ENCODE measurements at regions not wholly inside any gene's neighbourhood (a gene's known extent, or its start where the extent isn't known, plus 50 kb on each side); places are given as distances from the start of the nearest gene placed in this dataset.

GRCh38 chr5:125348936-125349831, 602.7 kb upstream of the ZNF608 start:
- TF ChIP-seq, protein P1, sequence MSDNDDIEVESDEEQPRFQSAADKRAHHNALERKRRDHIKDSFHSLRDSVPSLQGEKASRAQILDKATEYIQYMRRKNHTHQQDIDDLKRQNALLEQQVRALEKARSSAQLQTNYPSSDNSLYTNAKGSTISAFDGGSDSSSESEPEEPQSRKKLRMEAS (IDR thresholded peaks at IDR 0.05): no peak
- TF ChIP-seq CREB1 (IDR thresholded peaks at IDR 0.05; ENCODE audit: low read depth) (no peak), TEAD4 (IDR thresholded peaks at IDR 0.05) (no peak), RAD21 (IDR thresholded peaks at IDR 0.05; ENCODE audit: low read depth) (no peak), FOXM1 (IDR thresholded peaks at IDR 0.05; ENCODE audit: borderline replicate concordance, low read depth) (no peak), NFIC (IDR thresholded peaks at IDR 0.05) (no peak), EP300 (IDR thresholded peaks at IDR 0.05; ENCODE audit: borderline replicate concordance) (no peak), CEBPB (IDR thresholded peaks at IDR 0.05) (no peak), TAF1 (IDR thresholded peaks at IDR 0.05; ENCODE audit: low read depth) (no peak), YY1 (IDR thresholded peaks at IDR 0.05; ENCODE audit: low read depth) (no peak), TCF12 (IDR thresholded peaks at IDR 0.05; ENCODE audit: low read depth) (no peak)
- TF ChIP-seq, protein P2, sequence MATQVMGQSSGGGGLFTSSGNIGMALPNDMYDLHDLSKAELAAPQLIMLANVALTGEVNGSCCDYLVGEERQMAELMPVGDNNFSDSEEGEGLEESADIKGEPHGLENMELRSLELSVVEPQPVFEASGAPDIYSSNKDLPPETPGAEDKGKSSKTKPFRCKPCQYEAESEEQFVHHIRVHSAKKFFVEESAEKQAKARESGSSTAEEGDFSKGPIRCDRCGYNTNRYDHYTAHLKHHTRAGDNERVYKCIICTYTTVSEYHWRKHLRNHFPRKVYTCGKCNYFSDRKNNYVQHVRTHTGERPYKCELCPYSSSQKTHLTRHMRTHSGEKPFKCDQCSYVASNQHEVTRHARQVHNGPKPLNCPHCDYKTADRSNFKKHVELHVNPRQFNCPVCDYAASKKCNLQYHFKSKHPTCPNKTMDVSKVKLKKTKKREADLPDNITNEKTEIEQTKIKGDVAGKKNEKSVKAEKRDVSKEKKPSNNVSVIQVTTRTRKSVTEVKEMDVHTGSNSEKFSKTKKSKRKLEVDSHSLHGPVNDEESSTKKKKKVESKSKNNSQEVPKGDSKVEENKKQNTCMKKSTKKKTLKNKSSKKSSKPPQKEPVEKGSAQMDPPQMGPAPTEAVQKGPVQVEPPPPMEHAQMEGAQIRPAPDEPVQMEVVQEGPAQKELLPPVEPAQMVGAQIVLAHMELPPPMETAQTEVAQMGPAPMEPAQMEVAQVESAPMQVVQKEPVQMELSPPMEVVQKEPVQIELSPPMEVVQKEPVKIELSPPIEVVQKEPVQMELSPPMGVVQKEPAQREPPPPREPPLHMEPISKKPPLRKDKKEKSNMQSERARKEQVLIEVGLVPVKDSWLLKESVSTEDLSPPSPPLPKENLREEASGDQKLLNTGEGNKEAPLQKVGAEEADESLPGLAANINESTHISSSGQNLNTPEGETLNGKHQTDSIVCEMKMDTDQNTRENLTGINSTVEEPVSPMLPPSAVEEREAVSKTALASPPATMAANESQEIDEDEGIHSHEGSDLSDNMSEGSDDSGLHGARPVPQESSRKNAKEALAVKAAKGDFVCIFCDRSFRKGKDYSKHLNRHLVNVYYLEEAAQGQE (IDR thresholded peaks at IDR 0.05; ENCODE audit: low read depth): no peak
